NCI-H1105 treated with DMSO at 0.1 percent for 48 hours (cell line): ENCODE measurements at regions not wholly inside any gene's neighbourhood (a gene's known extent, or its start where the extent isn't known, plus 50 kb on each side); places are given as distances from the start of the nearest gene placed in this dataset.
"Not testable (repeated sequence)": the region's sequence is repeated elsewhere in the genome, so short reads cannot be mapped to it uniquely, and the experiment has no call there.

Source experiments
- DNase-seq: peaks from one replicate; lab custom pipeline; 2025; lab: John Stamatoyannopoulos, UW

- not testable (repeated sequence) for DNase-seq
These were observed 270.0 kb upstream of the TCERG1L start for GRCh38 chr10:131581547-131581946.

DNA sequence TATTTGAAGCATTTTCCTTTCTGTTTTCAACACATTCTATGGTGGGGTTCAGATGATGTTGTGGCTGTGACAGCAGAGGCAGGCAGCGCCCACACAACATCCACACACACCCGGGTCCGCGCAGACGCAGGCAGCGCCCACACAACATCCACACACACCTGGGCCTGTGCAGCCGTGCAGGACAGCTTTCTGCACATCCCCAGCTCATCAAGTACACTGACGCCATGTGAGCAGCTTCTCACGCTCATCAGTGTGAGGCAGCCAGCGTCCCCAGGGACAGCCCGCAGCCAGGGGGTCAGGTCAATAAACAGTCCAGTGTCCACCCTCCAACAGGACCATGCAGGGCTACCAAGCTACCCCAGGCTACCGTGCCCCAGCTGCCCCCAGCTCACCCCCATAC, 272.8 kb upstream of the TCERG1L start:
- no peak for DNase-seq

DNA sequence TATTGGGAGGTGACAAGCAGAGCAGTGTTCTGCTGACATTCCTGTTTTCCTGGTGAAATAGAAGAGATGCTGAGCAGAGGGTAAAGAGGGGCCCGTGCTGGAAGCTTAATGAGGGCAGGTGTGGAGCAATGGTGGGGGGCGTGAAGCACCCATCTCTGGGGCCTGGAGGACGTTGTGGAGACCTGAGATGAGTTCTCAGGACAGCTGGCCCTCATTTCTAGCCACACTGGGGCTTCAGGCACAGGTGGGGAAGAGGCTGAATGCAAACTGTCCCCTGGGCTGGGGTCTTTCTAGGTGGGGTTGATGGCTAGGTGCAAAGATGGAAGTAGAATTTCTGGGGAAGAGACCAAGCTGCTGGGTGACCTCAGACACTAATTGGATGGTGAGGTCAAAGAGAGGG, 274.2 kb upstream of the TCERG1L start:
- no peak for DNase-seq

DNA sequence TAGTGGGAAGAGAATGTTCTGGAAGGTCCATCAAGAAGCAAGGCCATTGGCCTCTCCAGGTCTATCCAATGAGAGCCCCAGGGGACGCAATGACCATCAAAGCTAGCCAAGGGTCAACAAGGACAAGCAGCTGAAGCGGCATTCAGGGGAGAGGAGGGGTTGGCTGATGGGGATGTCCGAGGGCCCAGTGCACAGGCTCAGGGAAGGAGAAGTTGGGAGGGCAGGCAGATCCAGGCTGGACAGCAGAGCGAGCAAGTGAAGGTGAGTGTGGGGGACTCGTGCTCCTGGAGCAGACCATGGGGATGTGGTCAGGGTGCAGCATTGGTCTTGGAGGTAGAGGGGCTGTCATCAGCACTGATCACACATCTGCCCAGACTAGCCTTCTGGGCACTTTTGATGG, 275.4 kb upstream of the TCERG1L start:
- no peak for DNase-seq

- no peak for DNase-seq
These were observed 276.6 kb upstream of the TCERG1L start for GRCh38 chr10:131587976-131588680.

- DNase-seq = no peak
These were observed 277.2 kb upstream of the TCERG1L start for GRCh38 chr10:131588704-131589220.

- no peak for DNase-seq
These were observed 279.0 kb upstream of the TCERG1L start for GRCh38 chr10:131590567-131590966.

DNA sequence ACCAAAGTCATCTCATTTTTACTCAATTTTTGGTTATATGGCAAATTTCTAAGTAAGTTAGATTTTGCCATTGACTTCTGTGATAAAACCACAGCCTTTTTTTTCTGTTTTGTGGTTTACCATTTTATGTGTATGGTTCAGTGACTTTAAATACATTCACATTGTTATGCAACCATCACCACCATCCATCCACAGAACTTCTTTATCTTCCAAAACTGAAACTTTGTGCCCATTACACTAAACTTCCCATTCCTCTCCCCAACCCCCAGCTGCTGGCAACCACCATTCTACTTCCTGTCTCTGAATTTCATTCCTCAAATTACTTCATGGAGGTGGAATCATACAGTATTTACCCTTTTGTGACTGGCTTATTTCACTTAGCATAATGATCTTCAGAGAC, 280.4 kb upstream of the TCERG1L start:
- no peak for DNase-seq

GRCh38 chr10:131609176-131609575, 291.6 kb upstream of the PPP2R2D start:
- no peak for DNase-seq

- DNase-seq = no peak
These were observed 285.7 kb upstream of the PPP2R2D start for GRCh38 chr10:131615150-131615549.

DNA sequence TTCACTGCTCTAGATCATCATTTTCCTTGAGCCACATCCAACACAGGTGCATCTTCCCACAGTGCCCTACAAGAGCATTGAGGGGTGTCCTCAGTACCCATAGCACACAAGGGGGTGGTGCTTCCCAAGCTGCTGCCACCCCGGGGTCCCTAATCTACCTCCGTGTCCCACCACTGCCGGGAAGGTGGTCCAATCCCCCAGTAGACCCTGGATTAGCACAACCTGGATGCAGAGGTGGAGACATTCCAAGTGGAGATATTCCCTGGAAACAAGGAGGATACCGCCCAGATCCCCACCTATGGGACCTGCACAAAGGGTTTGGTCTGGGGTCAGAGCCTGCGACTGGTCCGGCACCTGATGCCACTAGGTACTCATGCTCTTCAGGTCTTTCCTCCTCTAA, 284.8 kb upstream of the PPP2R2D start:
- no peak for DNase-seq

DNA sequence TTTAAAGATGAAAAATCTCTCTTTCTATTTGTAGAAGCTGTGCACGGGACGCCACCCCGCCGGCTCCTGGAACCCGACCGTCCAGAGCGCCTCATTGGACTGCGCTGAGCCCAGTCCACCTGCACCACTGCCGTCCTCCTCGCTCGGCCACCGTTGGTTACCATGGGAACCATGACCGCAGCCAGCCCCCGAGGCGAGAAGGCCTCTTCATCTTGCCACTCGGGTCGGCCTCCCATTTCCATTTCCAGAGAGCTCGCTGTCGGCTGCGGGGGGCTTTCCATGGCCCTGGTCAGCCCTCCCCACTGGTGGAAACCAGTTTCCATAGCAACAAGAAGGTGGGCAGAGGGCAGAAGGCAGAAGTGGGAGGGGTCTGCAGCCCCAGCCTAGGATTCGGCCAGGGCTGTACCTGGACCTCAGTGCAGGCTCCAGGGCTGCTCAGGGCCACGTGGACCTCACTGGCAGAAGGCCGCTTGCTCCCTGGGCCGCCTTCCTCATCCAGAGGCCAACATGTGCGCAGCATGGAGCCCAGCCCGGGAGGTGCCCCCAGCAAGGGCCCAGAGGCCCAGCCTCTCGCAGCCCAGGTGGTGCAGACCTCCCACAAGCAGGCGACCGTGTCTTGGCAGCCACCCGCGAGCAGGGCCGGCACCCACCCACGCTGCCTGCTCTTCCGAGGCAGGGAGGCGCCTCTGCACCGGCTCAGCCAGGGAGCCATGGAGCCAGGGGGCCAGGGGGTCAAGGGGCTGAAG, 283.5 kb upstream of the PPP2R2D start:
- DNase-seq = no peak

- no peak for DNase-seq
These were observed 282.1 kb upstream of the PPP2R2D start for GRCh38 chr10:131618587-131619267.

DNA sequence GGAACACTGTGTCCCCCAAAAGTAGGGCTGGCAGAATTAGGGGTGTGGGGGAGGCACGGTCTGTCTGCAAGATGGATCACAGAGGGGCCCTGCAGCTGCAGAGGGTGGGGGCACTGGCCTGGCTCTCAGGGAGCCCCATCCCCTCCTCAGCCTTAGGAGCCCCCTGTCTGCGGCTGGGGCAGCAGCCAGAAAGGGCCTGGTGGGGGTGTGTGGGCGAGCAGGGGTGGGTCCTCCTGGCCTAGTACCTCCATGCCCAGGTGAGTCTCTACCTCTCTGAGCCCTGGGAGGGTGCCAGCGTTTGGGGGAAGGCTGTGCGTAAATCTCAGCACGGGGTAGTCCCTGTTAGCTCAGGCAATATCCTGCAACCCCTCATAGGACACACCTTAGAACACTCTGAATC, 280.5 kb upstream of the PPP2R2D start:
- DNase-seq = no peak

DNA sequence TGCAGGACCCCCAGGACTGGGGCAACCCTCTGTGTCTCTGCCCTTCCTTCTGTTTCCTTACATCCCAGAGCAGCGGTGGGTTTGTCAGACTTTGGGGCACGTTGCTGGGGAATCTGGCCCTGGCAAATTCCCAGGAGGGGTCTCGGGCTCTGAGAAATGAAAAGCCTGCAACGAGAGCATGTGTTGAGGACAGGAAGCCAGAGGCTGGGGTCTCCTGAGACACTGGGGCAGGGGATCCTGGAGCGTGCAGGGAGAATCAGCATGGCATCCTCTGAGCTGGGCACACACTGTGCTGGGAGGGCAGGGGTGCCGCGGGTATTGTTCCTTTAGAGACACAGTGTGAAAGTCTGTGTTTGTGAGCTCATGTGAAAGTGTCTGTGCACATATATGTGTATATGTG, 279.9 kb upstream of the PPP2R2D start:
- no peak for DNase-seq

DNA sequence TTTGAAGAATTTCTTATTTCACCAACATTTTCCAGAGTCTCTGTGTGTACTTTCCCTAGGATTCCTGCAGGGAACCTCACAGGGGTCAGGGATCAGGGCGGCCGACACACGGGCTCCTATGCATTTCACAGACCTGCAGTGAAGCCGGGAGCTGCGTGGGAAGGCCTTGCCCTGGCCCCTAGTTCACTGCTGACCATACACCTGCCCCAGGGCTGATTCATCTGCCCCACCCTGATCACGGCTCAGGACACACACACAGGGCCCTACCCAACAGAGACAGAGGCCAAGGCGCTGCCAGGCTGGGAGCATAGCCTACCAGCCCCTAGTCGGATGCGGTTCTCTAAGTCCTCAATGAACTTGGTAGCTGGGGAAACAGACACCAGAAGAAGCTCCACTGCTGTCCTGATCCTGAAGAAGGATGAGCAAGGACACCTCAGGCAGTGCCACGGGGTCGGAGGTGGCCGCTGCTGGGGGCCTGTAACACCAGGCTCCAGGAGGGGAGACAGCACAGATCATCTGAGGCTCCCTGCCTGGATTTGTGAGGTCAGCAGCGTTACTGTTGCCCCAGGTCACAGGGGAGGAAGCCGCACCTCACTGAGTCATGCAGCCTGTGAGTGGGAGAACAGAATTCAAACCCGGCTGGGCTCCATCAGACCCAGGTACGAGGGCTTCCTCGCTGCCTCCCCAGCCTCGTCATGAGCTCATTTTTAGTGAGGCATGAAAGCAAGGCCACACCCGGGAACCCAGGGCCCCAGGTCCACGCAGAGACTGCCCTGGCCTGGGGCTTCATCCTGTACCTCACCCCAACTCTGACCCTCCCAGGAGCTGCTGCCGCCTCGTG, 278.8 kb upstream of the PPP2R2D start:
- no peak for DNase-seq

GRCh38 chr10:131625041-131625440, 275.8 kb upstream of the PPP2R2D start:
- no peak for DNase-seq

DNA sequence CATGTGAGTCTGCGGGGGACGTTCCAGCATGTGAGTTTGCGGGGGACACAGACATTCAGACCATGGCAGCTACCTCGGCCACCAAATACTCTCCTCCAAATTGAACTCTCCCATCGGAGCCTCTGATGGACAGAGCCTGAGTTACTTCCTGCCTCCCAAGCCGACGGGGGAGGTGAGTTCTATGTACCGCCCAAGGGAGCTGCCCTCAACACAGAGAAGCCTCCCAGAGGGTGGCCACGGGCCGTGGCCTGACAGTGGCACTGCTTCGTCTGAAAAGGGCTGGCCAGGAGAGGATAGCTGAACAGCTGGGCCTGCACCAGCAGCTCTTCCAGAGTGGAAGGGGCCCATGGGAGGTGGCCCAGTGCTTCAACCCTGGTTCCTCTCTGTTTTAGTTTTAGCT, 274.5 kb upstream of the PPP2R2D start:
- no peak for DNase-seq

- no peak for DNase-seq
These were observed 271.6 kb upstream of the PPP2R2D start for GRCh38 chr10:131629026-131629770.

DNA sequence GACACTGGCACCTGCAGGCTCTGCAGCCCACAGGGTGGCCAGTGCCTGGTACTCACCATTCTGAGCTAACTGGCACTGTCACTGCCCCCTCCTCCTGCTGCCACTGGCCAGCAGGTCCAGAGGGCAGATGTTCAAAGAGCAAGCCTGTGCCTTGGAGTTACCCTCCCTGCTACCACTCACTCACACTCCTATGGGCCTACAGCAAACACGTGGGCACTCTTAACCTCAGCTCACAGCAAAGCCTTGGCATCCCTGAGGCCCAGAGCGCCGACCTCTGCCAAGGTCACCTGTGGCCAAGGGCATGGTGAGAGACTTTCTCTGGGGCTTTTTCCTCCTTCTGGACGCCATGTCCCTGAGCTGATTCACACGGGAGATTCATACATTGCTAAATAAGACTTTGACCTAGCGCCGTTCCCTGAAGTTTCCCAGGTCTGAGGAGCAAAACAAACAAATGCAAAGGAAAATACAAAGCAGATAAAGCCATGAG, 270.0 kb upstream of the PPP2R2D start:
- no peak for DNase-seq

GRCh38 chr10:131631619-131632018, 269.2 kb upstream of the PPP2R2D start:
- no peak for DNase-seq
